Body of pancreas (tissue), 4 donors: ENCODE measurements at regions not wholly inside any gene's neighbourhood (a gene's known extent, or its start where the extent isn't known, plus 50 kb on each side); places are given as distances from the start of the nearest gene placed in this dataset.

ENCODE experiments used
- ATAC-seq: fragments of 150-250 bp; one replicate; pipeline ENCODE4 v1.9.1; 2016
- DNase-seq, 4 donors: peaks; one replicate each; pipeline ENCODE4 v3.0.0-alpha.2; 2019
- H3K27ac ChIP-seq, 4 donors: fragments of 200-600 bp; sonication (generic); 1 replicate in 3 of 4; 2 replicates in 1 of 4; pipeline versions ENCODE4 v1.5.1 to v1.6.1; 2016 to 2019; ENCODE audit warnings: mild to moderate bottlenecking in 1 of 4, mixed read lengths in 1 of 4, moderate library complexity in 1 of 4
- H3K27me3 ChIP-seq, 2 donors: fragments of 200-600 bp; sonication (generic); one replicate each; pipeline ENCODE4 v1.6.0; 2016; ENCODE audit warnings: mild to moderate bottlenecking in 1 of 2
- H3K36me3 ChIP-seq, 2 donors: fragments of 200-600 bp; sonication (generic); replicated peaks in 1 of 2; 2 replicates each; pipeline ENCODE4 v1.5.1; 2016; ENCODE audit warnings: low read depth in 2 of 2; ENCODE audit not compliant: insufficient read depth in 1 of 2
- H3K4me1 ChIP-seq: fragments of 200-600 bp; sonication (generic); one replicate; pipeline ENCODE4 v1.6.0; 2016
- H3K4me3 ChIP-seq, 2 donors: fragments of 200-600 bp; sonication (generic); 1 replicate in 1 of 2; 2 replicates in 1 of 2; pipeline ENCODE4 v1.5.1; 2016 to 2019
- H3K9me3 ChIP-seq, 3 donors: fragments of 200-600 bp; sonication (generic); 1 replicate in 2 of 3; 2 replicates in 1 of 3; pipeline ENCODE4 v1.5.1; 2016
- POLR2A ChIP-seq, 3 donors: fragments of 450-650 bp; IDR thresholded peaks; one replicate each; pipeline ENCODE4 v1.6.1; 2016; ENCODE audit warnings: antibody characterized with exemption in 3 of 3, mild to moderate bottlenecking in 2 of 3
- WGBS, 2 donors: methylation state at CpG; one replicate each; pipeline ENCODE4 v1.1.5; 2017; 5-methylcytosine and 5-hydroxymethylcytosine counted together
- intact Hi-C: fragments of 100-400 bp; cut with DNase I; formaldehyde crosslinking; loops from one replicate; pipeline ENCODE4 v1.15.1; 2023
- TF ChIP-seq, protein P1 (sequence below), 7 experiments: fragments of 450-650 bp in 4 of 7; fragments of 200-600 bp in 3 of 7; sonication (generic) in 3 of 7; IDR thresholded peaks; one replicate each; pipeline ENCODE4 v1.5.1; 2016 to 2019; ENCODE audit warnings: antibody characterized with exemption in 7 of 7

DNA sequence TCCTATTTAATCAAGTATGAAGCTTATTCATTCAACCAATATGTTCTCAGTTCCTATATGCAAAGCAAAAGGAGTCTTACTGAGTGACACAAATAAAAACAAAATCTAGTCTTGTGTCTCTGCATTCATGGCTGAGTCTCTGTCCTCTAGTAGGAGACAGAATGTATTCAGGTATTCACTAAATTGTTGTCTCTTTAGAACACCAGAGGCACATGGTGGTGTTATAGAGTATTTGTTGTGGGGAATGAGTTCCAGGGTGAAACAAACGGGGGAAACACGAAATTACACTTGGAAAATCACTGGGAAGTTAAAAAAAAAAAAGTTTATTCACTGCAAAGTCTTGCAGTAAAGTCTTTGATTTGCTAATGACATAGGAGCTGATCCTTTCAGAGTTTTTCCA lies 131.7 kb upstream of the FSHR start:
- intact Hi-C loops = no loop called here

DNA sequence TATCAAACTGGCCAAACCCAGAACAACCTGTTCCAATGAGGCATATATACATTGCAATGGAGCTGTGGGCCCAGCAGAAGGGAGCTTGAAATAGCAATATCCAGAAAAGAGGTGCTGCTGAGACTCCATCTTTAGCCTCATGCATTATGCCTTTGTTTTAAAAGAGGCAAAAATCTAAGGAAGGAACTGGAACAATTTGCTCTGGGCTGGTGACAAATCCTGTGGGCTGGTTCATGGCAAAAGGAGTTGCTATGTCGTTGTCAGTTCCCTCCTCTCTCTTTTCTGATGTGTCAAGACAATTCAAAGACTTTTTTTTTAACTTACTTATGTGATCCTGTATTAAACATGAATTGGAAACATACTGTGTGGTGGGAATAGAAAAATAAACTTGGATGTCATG lies 124.2 kb upstream of the FSHR start:
- H3K27me3 ChIP-seq = no peaks in the 10 kb centered on the region
- WGBS, 2 donors = 47 to 59% methylated on average over 1 of the region's 1 CpG
- DNase-seq (no peak), ATAC-seq (no peak)
- H3K4me3 ChIP-seq = no peak overlapping the region
- H3K36me3 ChIP-seq = no peaks in the 10 kb centered on the region
- peaks cover 0 to 6% (median 0%) of the 10 kb centered on the region in 3 donors for H3K9me3 ChIP-seq
- no peaks in the 10 kb centered on the region for H3K4me1 ChIP-seq
- no peak overlapping the region for H3K27ac ChIP-seq
- intact Hi-C loops = no loop called here
- TF ChIP-seq, protein P1, sequence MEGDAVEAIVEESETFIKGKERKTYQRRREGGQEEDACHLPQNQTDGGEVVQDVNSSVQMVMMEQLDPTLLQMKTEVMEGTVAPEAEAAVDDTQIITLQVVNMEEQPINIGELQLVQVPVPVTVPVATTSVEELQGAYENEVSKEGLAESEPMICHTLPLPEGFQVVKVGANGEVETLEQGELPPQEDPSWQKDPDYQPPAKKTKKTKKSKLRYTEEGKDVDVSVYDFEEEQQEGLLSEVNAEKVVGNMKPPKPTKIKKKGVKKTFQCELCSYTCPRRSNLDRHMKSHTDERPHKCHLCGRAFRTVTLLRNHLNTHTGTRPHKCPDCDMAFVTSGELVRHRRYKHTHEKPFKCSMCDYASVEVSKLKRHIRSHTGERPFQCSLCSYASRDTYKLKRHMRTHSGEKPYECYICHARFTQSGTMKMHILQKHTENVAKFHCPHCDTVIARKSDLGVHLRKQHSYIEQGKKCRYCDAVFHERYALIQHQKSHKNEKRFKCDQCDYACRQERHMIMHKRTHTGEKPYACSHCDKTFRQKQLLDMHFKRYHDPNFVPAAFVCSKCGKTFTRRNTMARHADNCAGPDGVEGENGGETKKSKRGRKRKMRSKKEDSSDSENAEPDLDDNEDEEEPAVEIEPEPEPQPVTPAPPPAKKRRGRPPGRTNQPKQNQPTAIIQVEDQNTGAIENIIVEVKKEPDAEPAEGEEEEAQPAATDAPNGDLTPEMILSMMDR (IDR thresholded peaks at IDR 0.05) = no peak
- no peak for TF ChIP-seq POLR2A (IDR thresholded peaks at IDR 0.05)

More for the DNA sequence above, 131.7 kb upstream of the FSHR start:
- DNase-seq = no peak
- Histone ChIP-seq H3K27me3 (no peaks in the 10 kb centered on the region), H3K27ac (no peak overlapping the region), H3K4me3 (no peak overlapping the region), H3K9me3 (no peaks in the 10 kb centered on the region), H3K4me1 (no peaks in the 10 kb centered on the region), H3K36me3 (no peaks in the 10 kb centered on the region)
- ATAC-seq = no peak
- TF ChIP-seq POLR2A (IDR thresholded peaks at IDR 0.05) = no peak
- TF ChIP-seq, protein P1 (IDR thresholded peaks at IDR 0.05) = peak in 1 of 7 experiments; percentile 22
- WGBS, 2 donors = 39 to 45% methylated on average over 2 of the region's 2 CpGs

DNA sequence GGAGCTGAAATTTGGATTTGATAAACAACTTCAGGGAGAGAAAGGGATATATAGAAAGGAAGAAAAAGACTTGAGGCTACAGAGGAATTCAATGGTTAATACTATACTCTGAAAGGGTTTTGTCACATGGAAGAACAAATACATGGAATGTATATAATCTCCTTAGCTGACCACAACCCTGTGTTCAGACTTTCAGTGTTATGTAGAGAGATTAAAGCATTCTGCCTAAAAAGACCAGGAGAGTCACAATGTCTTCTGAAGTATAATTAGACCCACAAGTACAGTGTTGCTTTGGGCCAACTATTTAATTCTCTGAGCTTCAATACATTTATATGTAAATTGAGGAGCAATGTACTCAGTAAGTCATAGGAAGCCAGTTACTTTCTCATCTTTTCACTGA lies 123.8 kb upstream of the FSHR start:
- H3K9me3 ChIP-seq = peaks cover 0 to 6% (median 0%) of the 10 kb centered on the region in 3 donors
- H3K4me1 ChIP-seq = no peaks in the 10 kb centered on the region
- H3K27ac ChIP-seq = no peak overlapping the region

DNA sequence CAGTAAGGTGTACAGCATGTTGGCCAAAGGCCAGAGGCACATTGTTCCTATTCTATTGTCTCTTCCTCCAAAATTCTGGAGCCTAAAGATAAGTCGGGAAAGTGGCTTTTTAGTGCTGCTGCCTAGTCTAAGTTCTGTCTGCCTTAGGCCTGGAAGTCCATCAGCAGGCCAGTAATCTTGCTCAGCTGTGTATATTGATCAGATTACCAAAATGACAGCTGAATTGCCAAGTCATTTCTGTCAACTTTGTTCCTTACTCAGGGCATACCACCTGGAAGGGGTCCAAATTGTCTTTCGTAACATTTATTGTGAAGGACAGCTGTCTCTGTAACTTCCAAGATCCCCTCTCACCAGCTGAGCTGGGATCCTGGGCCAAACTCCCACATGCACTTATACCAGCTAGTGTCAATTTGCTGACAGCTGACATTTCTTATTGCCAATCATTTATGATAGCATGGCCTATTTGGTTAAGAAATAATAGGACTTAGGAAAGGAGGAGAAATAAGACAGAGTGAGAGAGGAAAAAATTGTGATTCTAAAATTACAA lies 116.8 kb upstream of the FSHR start:
- Histone ChIP-seq H3K4me1 (no peaks in the 10 kb centered on the region), H3K9me3 (no peaks in the 10 kb centered on the region), H3K4me3 (no peak overlapping the region), H3K27me3 (no peaks in the 10 kb centered on the region), H3K27ac (no peak overlapping the region), H3K36me3 (no peaks in the 10 kb centered on the region)
- DNase-seq (no peak), ATAC-seq (no peak)
- no peak for TF ChIP-seq POLR2A (IDR thresholded peaks at IDR 0.05)
- TF ChIP-seq, protein P1 (IDR thresholded peaks at IDR 0.05) = no peak
- 38 to 48% methylated on average over 2 of the region's 2 CpGs for WGBS, 2 donors
- intact Hi-C loops = no loop called here

More for the DNA sequence above, 123.8 kb upstream of the FSHR start:
- intact Hi-C loops = no loop called here
- TF ChIP-seq, protein P1 (IDR thresholded peaks at IDR 0.05) = no peak
- TF ChIP-seq POLR2A (IDR thresholded peaks at IDR 0.05) = no peak
- DNase-seq (no peak), ATAC-seq (no peak)
- no peak overlapping the region for H3K4me3 ChIP-seq
- no peaks in the 10 kb centered on the region for H3K27me3 ChIP-seq
- no peaks in the 10 kb centered on the region for H3K36me3 ChIP-seq

DNA sequence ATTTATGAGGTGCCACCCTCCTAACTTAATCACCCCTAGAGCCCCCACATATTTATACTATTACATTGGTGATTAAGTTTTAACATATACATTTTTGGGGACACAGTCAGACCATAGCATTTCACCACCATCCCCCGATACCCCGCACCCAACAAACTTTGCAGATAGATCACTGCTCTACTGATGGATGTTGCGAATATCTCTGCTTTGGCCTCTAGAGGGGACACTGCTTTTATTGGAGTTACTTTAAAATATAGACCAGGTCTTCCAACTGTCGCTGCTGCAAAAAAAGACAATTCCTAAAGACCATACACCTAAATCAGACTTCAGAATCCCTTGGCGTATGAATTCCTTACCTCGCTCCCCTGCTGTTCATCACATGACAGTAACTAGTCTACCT lies 115.8 kb upstream of the FSHR start:
- H3K27me3 ChIP-seq = no peaks in the 10 kb centered on the region
- TF ChIP-seq, protein P1 (IDR thresholded peaks at IDR 0.05) = no peak
- no peak for TF ChIP-seq POLR2A (IDR thresholded peaks at IDR 0.05)
- ATAC-seq (no peak), DNase-seq (no peak)
- no peaks in the 10 kb centered on the region for H3K4me1 ChIP-seq
- H3K9me3 ChIP-seq = no peaks in the 10 kb centered on the region
- intact Hi-C loops = no loop called here
- no peak overlapping the region for H3K27ac ChIP-seq
- 93 to 95% methylated on average over 6 of the region's 6 CpGs for WGBS, 2 donors
- no peaks in the 10 kb centered on the region for H3K36me3 ChIP-seq
- H3K4me3 ChIP-seq = no peak overlapping the region
